ENCODE measurements at regions not wholly inside any gene's neighbourhood (a gene's known extent, or its start where the extent isn't known, plus 50 kb on each side); places are given as distances from the start of the nearest gene placed in this dataset.

- Histone ChIP-seq H3K79me2 (ENCODE audit: low read depth) (no peaks in the 10 kb centered on the region), H4K20me1 (ENCODE audit: insufficient read depth) (no peaks in the 10 kb centered on the region), H3K27me3 (ENCODE audit: insufficient read depth, low read depth) (no peaks in the 10 kb centered on the region), H3K4me2 (no peak overlapping the region), H3K9me3 (ENCODE audit: insufficient read depth, low read depth) (no peaks in the 10 kb centered on the region), H3K4me1 (replicated peaks; ENCODE audit: insufficient read depth) (no peaks in the 10 kb centered on the region), H2AFZ (no peak overlapping the region), H3K4me3 (no peak overlapping the region), H3F3A (ENCODE audit: insufficient read depth, low read depth) (no peaks in the 10 kb centered on the region), H3K36me3 (ENCODE audit: low read depth) (no peaks in the 10 kb centered on the region), H3K9me2 (ENCODE audit: insufficient read depth) (no peaks in the 10 kb centered on the region), H3K27ac (no peak overlapping the region)
- ChIA-PET CTCF (interaction anchor here (0.5 to 0.6 kb wide), 2 partner anchors 38 to 400 kb away, joined by 6 read pairs; no protein-coding TSS in a partner anchor), POLR2A (ENCODE audit: unreplicated experiment) (no interaction called here)
- no peak for TF ChIP-seq CTCF (conservative IDR thresholded peaks at IDR 0.05)
- TF ChIP-seq EZH2 (IDR thresholded peaks at IDR 0.05; ENCODE audit: low read depth), result no peak
- no peak for DNase-seq
- intact Hi-C loops (cut with micrococcal nuclease; ENCODE audit: unreplicated experiment), result no loop called here
- no TSS peak for BruUV-seq (replicated peaks)
Observed at GRCh38 chr2:176675271-176675949, 406.2 kb downstream of the MTX2 start.

- TF ChIP-seq CTCF (conservative IDR thresholded peaks at IDR 0.05) (no peak), EZH2 (IDR thresholded peaks at IDR 0.05; ENCODE audit: low read depth) (no peak)
- no peaks in the 10 kb centered on the region for H3K4me1 ChIP-seq (replicated peaks; ENCODE audit: insufficient read depth)
- H3K9me3 ChIP-seq (ENCODE audit: insufficient read depth, low read depth), result no peaks in the 10 kb centered on the region
- no peaks in the 10 kb centered on the region for H3K36me3 ChIP-seq (ENCODE audit: low read depth)
- H3K79me2 ChIP-seq (ENCODE audit: low read depth), result no peaks in the 10 kb centered on the region
- ChIA-PET POLR2A (ENCODE audit: unreplicated experiment) (no interaction called here), CTCF (no interaction called here)
- no peaks in the 10 kb centered on the region for H3K27me3 ChIP-seq (ENCODE audit: insufficient read depth, low read depth)
- no TSS peak for BruUV-seq (replicated peaks)
- H3K27ac ChIP-seq, result no peak overlapping the region
- H3F3A ChIP-seq (ENCODE audit: insufficient read depth, low read depth), result no peaks in the 10 kb centered on the region
- H4K20me1 ChIP-seq (ENCODE audit: insufficient read depth), result no peaks in the 10 kb centered on the region
- H2AFZ ChIP-seq, result no peak overlapping the region
- DNase-seq, result no peak
- H3K4me3 ChIP-seq, result no peak overlapping the region
- intact Hi-C loops (cut with micrococcal nuclease; ENCODE audit: unreplicated experiment), result no loop called here
- no peak overlapping the region for H3K4me2 ChIP-seq
- no peaks in the 10 kb centered on the region for H3K9me2 ChIP-seq (ENCODE audit: insufficient read depth)
Observed at GRCh38 chr2:176677746-176678265, 408.6 kb downstream of the MTX2 start.

- Histone ChIP-seq H3K9me3 (ENCODE audit: insufficient read depth, low read depth) (no peaks in the 10 kb centered on the region), H3K27ac (no peak overlapping the region), H3K9me2 (ENCODE audit: insufficient read depth) (no peaks in the 10 kb centered on the region), H3F3A (ENCODE audit: insufficient read depth, low read depth) (no peaks in the 10 kb centered on the region), H3K79me2 (ENCODE audit: low read depth) (no peaks in the 10 kb centered on the region), H4K20me1 (ENCODE audit: insufficient read depth) (no peaks in the 10 kb centered on the region), H3K4me3 (no peak overlapping the region), H3K36me3 (ENCODE audit: low read depth) (no peaks in the 10 kb centered on the region), H3K27me3 (ENCODE audit: insufficient read depth, low read depth) (no peaks in the 10 kb centered on the region), H3K4me2 (no peak overlapping the region), H3K4me1 (replicated peaks; ENCODE audit: insufficient read depth) (no peaks in the 10 kb centered on the region), H2AFZ (no peak overlapping the region)
- intact Hi-C loops (cut with micrococcal nuclease; ENCODE audit: unreplicated experiment), result no loop called here
- CTCF ChIA-PET, result no interaction called here
- DNase-seq, result no peak
- BruUV-seq (replicated peaks), result no TSS peak
- TF ChIP-seq CTCF (conservative IDR thresholded peaks at IDR 0.05) (no peak), EZH2 (IDR thresholded peaks at IDR 0.05; ENCODE audit: low read depth) (no peak)
- POLR2A ChIA-PET (ENCODE audit: unreplicated experiment), result no interaction called here
Observed at GRCh38 chr2:176678571-176678970, 409.3 kb downstream of the MTX2 start.

All from PC-9 (cell line).